Astrocyte (in vitro differentiated cells and primary cell): ENCODE measurements at regions not wholly inside any gene's neighbourhood (a gene's known extent, or its start where the extent isn't known, plus 50 kb on each side); places are given as distances from the start of the nearest gene placed in this dataset.
"Not testable (repeated sequence)": the region's sequence is repeated elsewhere in the genome, so short reads cannot be mapped to it uniquely, and the experiment has no call there.

Experiments used
- DNase-seq: peaks from one replicate; pipeline ENCODE4 v3.0.0-alpha.2; 2010; ENCODE audit warnings: low read depth
- FAIRE-seq: peaks from 2 replicates; lab custom pipeline; 2011; peaks lifted over from hg19 to GRCh38; lab: Jason Lieb, UNC
- H2AFZ ChIP-seq: 2 replicates; pipeline ENCODE4 v1.6.0; 2012; ENCODE audit warnings: low read depth, low read length, inconsistent platforms
- H3K27ac ChIP-seq: 2 replicates; pipeline ENCODE4 v1.5.1; 2011; ENCODE audit warnings: low read depth, low read length, inconsistent platforms
- H3K27me3 ChIP-seq: 2 replicates; pipeline ENCODE4 v1.6.0; 2011; ENCODE audit warnings: low read length, inconsistent platforms; ENCODE audit not compliant: insufficient read depth
- H3K36me3 ChIP-seq: 2 replicates; pipeline ENCODE4 v1.5.1; 2011; ENCODE audit warnings: low read length, inconsistent platforms; ENCODE audit not compliant: insufficient read depth
- H3K4me1 ChIP-seq: 2 replicates; pipeline ENCODE4 v1.5.1; 2011; ENCODE audit warnings: low read length, inconsistent platforms; ENCODE audit not compliant: insufficient read depth
- H3K4me2 ChIP-seq: 2 replicates; pipeline ENCODE4 v1.6.0; 2012; ENCODE audit warnings: low read length, inconsistent platforms
- H3K4me3 ChIP-seq: 2 replicates; pipeline ENCODE4 v1.5.1; 2011; ENCODE audit warnings: low read depth, mild to moderate bottlenecking, low read length, inconsistent platforms; ENCODE audit not compliant: insufficient read depth
- H3K79me2 ChIP-seq: 2 replicates; pipeline ENCODE4 v1.6.0; 2012; ENCODE audit warnings: mild to moderate bottlenecking, low read length, inconsistent platforms; ENCODE audit not compliant: insufficient read depth
- H3K9ac ChIP-seq: 2 replicates; pipeline ENCODE4 v1.6.0; 2012; ENCODE audit warnings: mild to moderate bottlenecking, low read length, inconsistent platforms
- H3K9me3 ChIP-seq: 2 replicates; pipeline ENCODE4 v1.5.1; 2012; ENCODE audit warnings: low read depth, mild to moderate bottlenecking, low read length, inconsistent platforms; ENCODE audit not compliant: insufficient read depth
- H4K20me1 ChIP-seq: 2 replicates; pipeline ENCODE4 v1.6.0; 2012; ENCODE audit warnings: low read length, inconsistent platforms; ENCODE audit not compliant: insufficient read depth
- H3K27ac Mint-ChIP-seq: one replicate; pipeline ENCODE4 v1.8.0; 2021; ENCODE audit warnings: mild to moderate bottlenecking, mixed read lengths; ENCODE audit not compliant: unreplicated experiment
- H3K27me3 Mint-ChIP-seq: one replicate; pipeline ENCODE4 v1.8.0; 2021; ENCODE audit warnings: low read depth, mixed read lengths; ENCODE audit not compliant: unreplicated experiment
- H3K36me3 Mint-ChIP-seq: one replicate; pipeline ENCODE4 v1.8.0; 2021; ENCODE audit warnings: low read depth, mixed read lengths; ENCODE audit not compliant: unreplicated experiment
- H3K4me1 Mint-ChIP-seq: one replicate; pipeline ENCODE4 v1.8.0; 2021; ENCODE audit warnings: low read depth, mixed read lengths; ENCODE audit not compliant: unreplicated experiment
- H3K4me3 Mint-ChIP-seq: one replicate; pipeline ENCODE4 v1.8.0; 2021; ENCODE audit warnings: mild to moderate bottlenecking, moderate library complexity, mixed read lengths; ENCODE audit not compliant: unreplicated experiment
- H3K9me3 Mint-ChIP-seq: one replicate; pipeline ENCODE4 v1.8.0; 2021; ENCODE audit warnings: mild to moderate bottlenecking, mixed read lengths; ENCODE audit not compliant: unreplicated experiment
- CTCF ChIP-seq: IDR thresholded peaks from 2 replicates; pipeline ENCODE4 v1.5.1; 2011; ENCODE audit warnings: low read depth, mild to moderate bottlenecking, inconsistent platforms, low read length, moderate library complexity; ENCODE audit not compliant: insufficient read depth
- EZH2 ChIP-seq: IDR thresholded peaks from 2 replicates; pipeline ENCODE4 v1.6.1; 2012; ENCODE audit warnings: mild to moderate bottlenecking, low read length, inconsistent platforms; ENCODE audit not compliant: insufficient read depth

DNA sequence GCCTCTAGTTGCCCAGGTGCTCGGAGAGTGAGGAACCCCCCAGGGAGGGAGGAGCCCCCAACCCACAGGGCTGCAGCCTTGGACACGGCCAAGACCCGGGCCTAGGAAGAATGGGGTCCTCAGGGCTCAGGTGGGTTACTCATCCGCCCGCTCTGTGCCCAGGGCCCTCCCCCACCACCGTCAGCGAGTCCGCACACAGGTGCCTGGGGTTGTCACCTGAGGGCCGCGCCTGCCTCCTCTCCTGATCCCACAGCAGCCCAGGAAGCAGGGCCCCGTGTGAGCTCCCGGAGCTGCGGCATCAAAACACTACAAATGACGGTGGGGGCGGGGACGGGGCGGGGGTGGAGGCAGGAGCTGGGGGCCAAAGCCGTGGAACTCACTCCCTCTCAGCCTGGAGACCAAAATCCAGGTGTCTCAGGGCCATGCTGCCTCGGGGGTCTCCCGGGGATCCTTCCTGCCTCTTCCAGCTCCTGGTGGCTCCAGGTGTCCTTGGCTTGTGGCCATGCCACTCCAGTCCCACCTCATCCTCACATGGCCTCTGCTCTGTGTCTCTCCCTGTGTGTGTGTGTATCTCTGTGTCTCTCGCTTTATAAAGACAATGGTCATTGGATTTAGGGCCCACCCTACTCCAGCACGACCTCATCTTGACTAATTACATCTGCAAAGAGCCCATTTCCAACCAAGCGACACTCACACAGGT, 172.7 kb downstream of the NPIPB11 start:
- H2AFZ ChIP-seq, H3K4me3 ChIP-seq, DNase-seq, H4K20me1 ChIP-seq, H3K36me3 Mint-ChIP-seq, H3K79me2 ChIP-seq, H3K9ac ChIP-seq, H3K4me1 ChIP-seq, H3K27me3 ChIP-seq, H3K9me3 Mint-ChIP-seq, H3K4me1 Mint-ChIP-seq, FAIRE-seq, H3K27ac ChIP-seq, H3K27ac Mint-ChIP-seq, H3K9me3 ChIP-seq, H3K36me3 ChIP-seq, H3K4me3 Mint-ChIP-seq, H3K4me2 ChIP-seq: not testable (repeated sequence)
- H3K27me3 Mint-ChIP-seq, result peaks cover 31% of the 10 kb centered on the region

DNA sequence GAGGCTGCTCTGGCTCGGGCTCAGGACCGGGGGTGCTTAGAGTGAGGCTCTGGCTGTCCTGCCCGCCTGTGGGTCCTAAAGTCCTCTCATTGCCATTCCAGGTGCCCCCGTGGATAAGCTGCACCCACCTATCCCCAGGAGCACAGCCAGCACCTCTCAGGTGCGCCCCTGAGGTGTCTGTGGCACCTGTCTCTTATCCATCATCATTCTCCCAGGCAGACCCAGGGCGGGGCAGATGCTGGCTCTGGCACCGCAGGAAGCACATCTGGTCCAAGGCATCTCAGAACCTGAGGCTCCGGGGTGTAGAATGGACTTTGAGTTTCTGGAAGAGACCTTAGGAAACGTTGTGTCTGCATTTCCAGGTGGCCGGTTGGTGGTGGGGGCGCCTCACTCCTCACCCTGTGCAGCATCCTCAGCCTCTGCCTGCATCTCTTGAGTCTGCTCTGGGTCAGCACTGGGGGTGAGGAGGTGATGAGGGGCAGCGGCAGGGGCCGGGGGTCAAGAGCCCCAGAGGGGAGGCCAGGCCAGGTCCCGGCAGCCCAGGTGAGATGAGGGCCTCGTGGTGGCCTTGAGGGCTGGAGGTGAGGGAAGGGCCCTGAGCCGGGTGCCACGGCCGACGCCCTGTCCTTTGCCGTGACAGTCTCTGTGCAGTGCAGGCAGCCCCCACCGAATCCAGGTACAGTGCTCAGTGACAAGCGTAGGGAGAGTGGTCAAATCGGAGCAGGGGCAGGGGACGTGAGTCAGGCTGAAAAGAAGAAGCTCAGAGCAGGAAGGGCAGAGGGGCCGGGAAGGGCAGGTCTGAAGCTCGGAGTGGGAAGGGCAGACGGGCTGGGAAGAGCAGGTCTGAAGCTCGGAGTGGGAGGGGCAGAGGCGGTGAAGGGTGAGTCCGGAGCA, 173.5 kb downstream of the NPIPB11 start:
- Mint-ChIP-seq H3K9me3 (peaks cover 5% of the 10 kb centered on the region), H3K4me3 (no peak overlapping the region), H3K4me1 (peaks cover 3% of the 10 kb centered on the region), H3K27ac (no peak overlapping the region), H3K36me3 (no peaks in the 10 kb centered on the region), H3K27me3 (peaks cover 27% of the 10 kb centered on the region)
- Histone ChIP-seq H3K27ac (no peak overlapping the region), H3K4me1 (peaks cover 7% of the 10 kb centered on the region), H3K9me3 (no peaks in the 10 kb centered on the region), H3K4me3 (no peak overlapping the region), H2AFZ (no peak overlapping the region), H3K9ac (no peak overlapping the region), H3K36me3 (no peaks in the 10 kb centered on the region), H3K4me2 (no peak overlapping the region), H4K20me1 (no peaks in the 10 kb centered on the region), H3K27me3 (no peaks in the 10 kb centered on the region), H3K79me2 (no peaks in the 10 kb centered on the region)
- TF ChIP-seq CTCF (no peak), EZH2 (no peak)
- FAIRE-seq (no peak), DNase-seq (no peak)

DNA sequence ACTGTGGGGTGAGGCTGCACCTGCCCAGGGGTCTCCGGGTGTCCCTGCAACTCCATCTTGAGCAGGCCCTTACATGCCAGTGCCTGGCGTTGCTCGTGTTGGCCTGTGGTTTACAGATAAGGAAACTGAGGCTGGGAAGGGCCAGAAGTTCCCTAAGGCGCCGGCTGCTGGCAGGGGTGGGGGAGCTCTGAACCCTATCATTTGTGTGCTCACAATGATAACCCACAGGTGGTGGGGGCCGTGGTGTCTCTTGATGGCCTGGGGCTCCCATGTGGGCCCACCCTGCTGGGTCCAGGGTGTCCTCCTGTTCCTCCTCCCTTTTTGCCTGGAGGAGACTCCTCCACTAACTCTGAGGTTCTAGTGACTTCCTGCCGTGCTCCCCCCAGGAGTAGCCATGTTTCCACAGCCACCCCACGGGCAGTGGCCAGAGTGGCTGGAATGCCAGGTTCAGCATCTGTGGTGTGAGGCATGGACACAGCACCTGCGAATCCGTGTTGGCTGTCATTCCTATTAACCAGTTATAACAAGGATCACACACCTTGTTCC, 174.3 kb downstream of the NPIPB11 start:
- H3K36me3 Mint-ChIP-seq, H3K4me3 ChIP-seq, H3K36me3 ChIP-seq, H3K4me3 Mint-ChIP-seq, H4K20me1 ChIP-seq, H3K4me2 ChIP-seq, H3K27ac Mint-ChIP-seq, H2AFZ ChIP-seq, H3K27me3 ChIP-seq, H3K4me1 Mint-ChIP-seq, DNase-seq, H3K27ac ChIP-seq, H3K79me2 ChIP-seq, H3K9me3 Mint-ChIP-seq, FAIRE-seq, H3K4me1 ChIP-seq, H3K9ac ChIP-seq, H3K9me3 ChIP-seq: not testable (repeated sequence)
- H3K27me3 Mint-ChIP-seq, result peaks cover 23% of the 10 kb centered on the region
